ENCODE measurements at regions not wholly inside any gene's neighbourhood (a gene's known extent, or its start where the extent isn't known, plus 50 kb on each side); places are given as distances from the start of the nearest gene placed in this dataset.

DNA sequence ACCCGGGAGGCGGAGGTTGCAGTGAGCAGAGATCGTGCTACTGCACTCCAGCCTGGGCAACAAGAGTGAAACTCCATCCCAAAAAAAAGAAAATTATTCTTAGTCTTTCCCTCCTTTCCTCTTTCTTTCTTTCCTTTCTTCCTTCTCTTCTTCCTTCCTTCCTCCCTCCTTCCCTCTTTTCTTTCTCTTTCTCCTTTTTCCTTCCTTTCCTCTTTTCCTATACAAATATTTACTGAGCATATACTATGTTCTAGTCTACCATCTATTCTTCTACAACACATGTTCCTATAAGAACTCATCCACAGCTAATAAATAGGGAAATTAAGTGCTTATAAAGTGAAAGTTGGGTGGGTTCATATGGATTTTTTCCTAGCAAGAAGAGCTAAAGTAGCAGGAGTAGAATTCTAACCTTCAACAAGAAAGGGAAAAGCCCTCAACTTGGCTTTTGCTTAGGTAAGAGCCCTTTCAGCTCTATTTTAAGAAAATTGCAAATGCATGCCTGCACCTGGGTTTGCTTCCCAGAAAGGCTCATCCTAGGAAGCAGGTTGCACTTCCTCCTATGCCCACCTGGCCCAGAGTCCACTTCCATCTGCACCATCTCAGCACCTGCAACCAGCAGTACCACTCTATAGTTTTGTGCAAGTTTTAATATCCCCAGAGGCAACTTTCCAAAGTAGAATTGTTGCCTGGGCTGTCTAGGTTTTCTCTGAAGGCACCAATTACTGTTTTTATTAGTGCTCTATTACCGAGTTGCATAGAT lies 122.0 kb upstream of the CCND2 start:
- TF ChIP-seq CTCF (IDR thresholded peaks at IDR 0.05) (no peak), POLR2A (IDR thresholded peaks at IDR 0.05) (no peak)
